WTC11 (cell line): ENCODE measurements at regions not wholly inside any gene's neighbourhood (a gene's known extent, or its start where the extent isn't known, plus 50 kb on each side); places are given as distances from the start of the nearest gene placed in this dataset.
"Not testable (repeated sequence)": the region's sequence is repeated elsewhere in the genome, so short reads cannot be mapped to it uniquely, and the experiment has no call there.

ENCODE experiments used
- ATAC-seq: fragments of 200-7000 bp; cut with Tn5 transposase; 2 replicates; pipeline ENCODE4 v1.10.0; 2021; ENCODE audit warnings: mild to moderate bottlenecking, moderate library complexity
- CTCF ChIA-PET: fragments of 300-600 bp; sonication (Branson Sonifier 250); formaldehyde crosslinking; loops from one replicate; lab custom pipeline; 2021; ENCODE audit warnings: antibody characterized with exemption; lab: Charles Lee
- POLR2A ChIA-PET: fragments of 350-600 bp; sonication (Branson Sonifier 250); formaldehyde crosslinking; loops from one replicate; lab custom pipeline; 2021; ENCODE audit warnings: antibody characterized with exemption; lab: Charles Lee
- DNase-seq: peaks from one replicate; pipeline ENCODE4 v3.0.0; 2021; ENCODE audit warnings: low spot score
- H3K27ac Mint-ChIP-seq: 2 replicates; pipeline ENCODE4 v1.8.0; 2021; ENCODE audit warnings: mixed read lengths
- H3K27me3 Mint-ChIP-seq: 2 replicates; pipeline ENCODE4 v1.8.0; 2021; ENCODE audit warnings: low read depth, mild to moderate bottlenecking, moderate library complexity, mixed read lengths
- H3K36me3 Mint-ChIP-seq: 2 replicates; pipeline ENCODE4 v1.8.0; 2021; ENCODE audit warnings: mixed read lengths
- H3K4me1 Mint-ChIP-seq: 2 replicates; pipeline ENCODE4 v1.8.0; 2022; ENCODE audit warnings: mixed read lengths
- H3K4me3 Mint-ChIP-seq: 2 replicates; pipeline ENCODE4 v1.8.0; 2021; ENCODE audit warnings: mild to moderate bottlenecking, moderate library complexity, mixed read lengths
- H3K9me3 Mint-ChIP-seq: 2 replicates; pipeline ENCODE4 v1.8.0; 2021; ENCODE audit warnings: mixed read lengths
- ETV6 ChIP-seq: sonication (generic); formaldehyde crosslinking; IDR thresholded peaks from 2 replicates; pipeline ENCODE4 v1.8.1; 2022; ENCODE audit warnings: mild to moderate bottlenecking, missing genetic modification reagents
- GABPB1 ChIP-seq: sonication (generic); formaldehyde crosslinking; IDR thresholded peaks from 2 replicates; pipeline ENCODE4 v1.8.1; 2023; ENCODE audit warnings: mild to moderate bottlenecking, missing genetic modification reagents
- HMGA2 ChIP-seq: fragments of 250-450 bp; sonication (Bioruptor Pico); IDR thresholded peaks from 2 replicates; pipeline ENCODE4 v1.4.0; 2021; ENCODE audit warnings: mild to moderate bottlenecking, moderate library complexity
- HMGXB4 ChIP-seq: sonication (generic); formaldehyde crosslinking; IDR thresholded peaks from 2 replicates; pipeline ENCODE4 v1.8.1; 2023; ENCODE audit warnings: mild to moderate bottlenecking, moderate library complexity, missing genetic modification reagents
- MAX ChIP-seq: sonication (generic); formaldehyde crosslinking; IDR thresholded peaks from 2 replicates; pipeline ENCODE4 v1.8.0; 2022; ENCODE audit warnings: mild to moderate bottlenecking, missing genetic modification reagents
- MYBL2 ChIP-seq: sonication (generic); formaldehyde crosslinking; IDR thresholded peaks from 2 replicates; pipeline ENCODE4 v1.8.1; 2023; ENCODE audit warnings: mild to moderate bottlenecking, moderate library complexity, missing genetic modification reagents
- NFATC4 ChIP-seq: fragments of 250-450 bp; sonication (Bioruptor Pico); IDR thresholded peaks from 2 replicates; pipeline ENCODE4 v1.9.0; 2021; ENCODE audit warnings: mild to moderate bottlenecking
- SP1 ChIP-seq: sonication (generic); formaldehyde crosslinking; conservative IDR thresholded peaks from 2 replicates; pipeline ENCODE4 v1.8.1; 2022; ENCODE audit warnings: missing genetic modification reagents
- USF1 ChIP-seq: sonication (generic); formaldehyde crosslinking; IDR thresholded peaks from 2 replicates; pipeline ENCODE4 v1.8.0; 2022; ENCODE audit warnings: mild to moderate bottlenecking, missing genetic modification reagents
- ZBTB43 ChIP-seq: sonication (generic); formaldehyde crosslinking; IDR thresholded peaks from 2 replicates; pipeline ENCODE4 v1.8.1; 2023; ENCODE audit warnings: mild to moderate bottlenecking, missing genetic modification reagents
- ZNF423 ChIP-seq: fragments of 250-450 bp; sonication (Bioruptor Pico); IDR thresholded peaks from 2 replicates; pipeline ENCODE4 v2.1.2; 2022; ENCODE audit warnings: mild to moderate bottlenecking, moderate library complexity
- ZSCAN18 ChIP-seq: fragments of 250-450 bp; sonication (Bioruptor Pico); IDR thresholded peaks from 2 replicates; pipeline ENCODE4 v2.1.2; 2022; ENCODE audit warnings: mild to moderate bottlenecking, moderate library complexity

GRCh38 chr16:29158785-29159184, 173.9 kb downstream of the LAT start:
- Mint-ChIP-seq H3K27ac (no peak overlapping the region), H3K4me1 (peaks cover 28% of the 10 kb centered on the region), H3K9me3 (no peaks in the 10 kb centered on the region), H3K27me3 (no peaks in the 10 kb centered on the region), H3K4me3 (no peak overlapping the region), H3K36me3 (no peaks in the 10 kb centered on the region)
- no peak for ATAC-seq
- CTCF ChIA-PET, result no interaction called here
- TF ChIP-seq MYBL2 (CRISPR knock-in tag), result no peak
- no peak for TF ChIP-seq SP1
- TF ChIP-seq HMGXB4 (CRISPR knock-in tag), result no peak
- TF ChIP-seq ETV6 (CRISPR knock-in tag), result no peak
- no peak for TF ChIP-seq MAX (CRISPR knock-in tag)
- TF ChIP-seq ZNF423 (CRISPR knock-in tag), result no peak
- TF ChIP-seq NFATC4, result no peak
- TF ChIP-seq ZSCAN18 (CRISPR knock-in tag), result no peak
- TF ChIP-seq ZBTB43 (CRISPR knock-in tag), result no peak
- TF ChIP-seq HMGA2 (CRISPR knock-in tag), result no peak
- TF ChIP-seq USF1 (CRISPR knock-in tag), result no peak
- POLR2A ChIA-PET, result no interaction called here
- no peak for DNase-seq

- H3K27me3 Mint-ChIP-seq, result not testable (repeated sequence)
These were observed 173.4 kb downstream of the LAT start for GRCh38 chr16:29158031-29158784.

GRCh38 chr16:29157051-29157923, 172.4 kb downstream of the LAT start:
- H3K27me3 Mint-ChIP-seq, result not testable (repeated sequence)
- TF ChIP-seq GABPB1 (CRISPR knock-in tag), result peak; percentile 53; the same call in 1 of the 2 replicates
- TF ChIP-seq, all 79 proteins: peak for 1; not testable (repeated sequence) for 78
- ATAC-seq (peak; percentile 68), DNase-seq (peak; percentile 46)
- H3K4me3 Mint-ChIP-seq, H3K36me3 Mint-ChIP-seq, H3K9me3 Mint-ChIP-seq, CTCF ChIA-PET, POLR2A ChIA-PET: not testable (repeated sequence)
- Mint-ChIP-seq H3K27ac (peak overlapping the region; percentile 99), H3K4me1 (peaks cover 28% of the 10 kb centered on the region)

More at GRCh38 chr16:29158031-29158784, 173.4 kb downstream of the LAT start:
- H3K4me3 Mint-ChIP-seq, DNase-seq, CTCF ChIA-PET, ATAC-seq, H3K9me3 Mint-ChIP-seq, POLR2A ChIA-PET, H3K36me3 Mint-ChIP-seq: not testable (repeated sequence)
- Mint-ChIP-seq H3K27ac (peak overlapping the region; percentile 99; the same call in 1 of the 2 replicates), H3K4me1 (peaks cover 28% of the 10 kb centered on the region)
